ENCODE measurements at regions not wholly inside any gene's neighbourhood (a gene's known extent, or its start where the extent isn't known, plus 50 kb on each side); places are given as distances from the start of the nearest gene placed in this dataset.
"Not testable (repeated sequence)": the region's sequence is repeated elsewhere in the genome, so short reads cannot be mapped to it uniquely, and the experiment has no call there.

DNA sequence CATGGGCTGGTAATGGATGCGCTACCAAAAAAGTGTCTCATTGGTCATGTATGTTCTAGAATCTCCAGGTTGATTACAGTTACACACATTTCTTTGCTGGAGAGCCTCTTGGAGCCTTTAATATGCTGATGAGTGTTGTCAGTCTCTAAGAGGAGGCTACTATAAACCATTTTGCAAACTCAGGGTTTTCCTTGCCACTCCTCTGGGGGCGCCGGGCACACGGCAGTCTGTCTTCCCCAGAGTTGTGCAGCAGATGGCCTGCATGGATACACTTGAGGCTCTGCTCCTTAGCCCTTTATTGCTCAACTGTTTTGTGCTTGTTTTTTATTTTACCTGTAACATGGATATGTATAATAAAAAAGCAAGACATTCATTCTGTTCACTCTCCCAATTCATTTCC is 196.5 kb downstream of the ACTR3B start:
- no peak overlapping the region for H3K27ac ChIP-seq (replicated peaks)
- no peaks in the 10 kb centered on the region for H3K4me1 ChIP-seq
- H3K4me3 ChIP-seq: no peak overlapping the region
- no peaks in the 10 kb centered on the region for H3K36me3 ChIP-seq
- H3K27me3 ChIP-seq (ENCODE audit: low read depth): peaks cover 14% of the 10 kb centered on the region
- TF ChIP-seq, protein P1, sequence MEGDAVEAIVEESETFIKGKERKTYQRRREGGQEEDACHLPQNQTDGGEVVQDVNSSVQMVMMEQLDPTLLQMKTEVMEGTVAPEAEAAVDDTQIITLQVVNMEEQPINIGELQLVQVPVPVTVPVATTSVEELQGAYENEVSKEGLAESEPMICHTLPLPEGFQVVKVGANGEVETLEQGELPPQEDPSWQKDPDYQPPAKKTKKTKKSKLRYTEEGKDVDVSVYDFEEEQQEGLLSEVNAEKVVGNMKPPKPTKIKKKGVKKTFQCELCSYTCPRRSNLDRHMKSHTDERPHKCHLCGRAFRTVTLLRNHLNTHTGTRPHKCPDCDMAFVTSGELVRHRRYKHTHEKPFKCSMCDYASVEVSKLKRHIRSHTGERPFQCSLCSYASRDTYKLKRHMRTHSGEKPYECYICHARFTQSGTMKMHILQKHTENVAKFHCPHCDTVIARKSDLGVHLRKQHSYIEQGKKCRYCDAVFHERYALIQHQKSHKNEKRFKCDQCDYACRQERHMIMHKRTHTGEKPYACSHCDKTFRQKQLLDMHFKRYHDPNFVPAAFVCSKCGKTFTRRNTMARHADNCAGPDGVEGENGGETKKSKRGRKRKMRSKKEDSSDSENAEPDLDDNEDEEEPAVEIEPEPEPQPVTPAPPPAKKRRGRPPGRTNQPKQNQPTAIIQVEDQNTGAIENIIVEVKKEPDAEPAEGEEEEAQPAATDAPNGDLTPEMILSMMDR (IDR thresholded peaks at IDR 0.05; ENCODE audit: borderline replicate concordance): no peak
- intact Hi-C loops (cut with micrococcal nuclease): no loop called here
- DNase-seq: no peak
- peaks cover 9% of the 10 kb centered on the region for H3K9me3 ChIP-seq (replicated peaks)

DNA sequence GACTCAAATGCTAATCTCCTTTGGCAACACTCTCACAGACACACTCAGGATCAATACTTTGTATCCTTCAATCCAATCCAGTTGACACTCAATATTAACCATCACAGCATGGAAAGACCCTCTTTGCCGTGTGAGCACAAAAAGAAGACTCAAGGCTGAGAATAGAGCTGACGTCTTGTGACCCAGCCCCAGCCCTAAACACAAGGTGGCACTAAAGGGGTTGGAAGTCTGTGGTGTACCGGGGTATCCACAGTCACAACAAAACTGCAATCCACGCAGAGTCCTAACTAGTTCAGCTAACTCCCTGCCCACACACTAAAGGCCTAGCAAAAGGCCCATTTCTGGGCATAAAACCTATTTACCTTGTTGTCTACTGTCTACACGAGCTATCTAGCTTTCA is 200.1 kb downstream of the ACTR3B start:
- H3K4me3 ChIP-seq: no peak overlapping the region
- intact Hi-C loops (cut with micrococcal nuclease): no loop called here
- TF ChIP-seq, protein P1 (IDR thresholded peaks at IDR 0.05; ENCODE audit: borderline replicate concordance): no peak
- H3K27me3 ChIP-seq (ENCODE audit: low read depth): peaks cover 11% of the 10 kb centered on the region
- H3K36me3 ChIP-seq: no peaks in the 10 kb centered on the region
- H3K27ac ChIP-seq (replicated peaks): no peak overlapping the region
- H3K9me3 ChIP-seq (replicated peaks): peaks cover 25% of the 10 kb centered on the region
- H3K4me1 ChIP-seq: no peaks in the 10 kb centered on the region
- no peak for DNase-seq

DNA sequence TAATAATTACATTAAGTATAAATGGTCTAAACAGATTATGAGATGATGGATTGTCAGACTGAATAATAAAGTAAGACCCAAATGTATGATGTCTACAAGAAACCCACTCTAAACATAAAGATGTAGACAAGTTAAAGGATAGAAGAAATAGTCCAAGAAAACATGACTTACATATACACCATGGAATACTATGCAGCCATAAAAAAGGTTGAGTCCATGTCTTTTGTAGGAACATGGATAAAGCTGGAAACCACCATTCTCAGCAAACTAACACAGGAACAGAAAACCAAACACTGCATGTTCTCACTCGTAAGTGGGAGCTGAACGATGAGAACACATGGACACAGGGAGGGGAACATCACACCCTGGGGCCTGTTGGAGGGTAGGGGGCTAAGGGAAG is 202.2 kb downstream of the ACTR3B start:
- H3K4me1 ChIP-seq; H3K4me3 ChIP-seq; DNase-seq; intact Hi-C loops (cut with micrococcal nuclease); H3K27ac ChIP-seq (replicated peaks); H3K36me3 ChIP-seq: not testable (repeated sequence)
- Histone ChIP-seq H3K9me3 (replicated peaks) (peaks cover 25% of the 10 kb centered on the region), H3K27me3 (ENCODE audit: low read depth) (peaks cover 11% of the 10 kb centered on the region)

DNA sequence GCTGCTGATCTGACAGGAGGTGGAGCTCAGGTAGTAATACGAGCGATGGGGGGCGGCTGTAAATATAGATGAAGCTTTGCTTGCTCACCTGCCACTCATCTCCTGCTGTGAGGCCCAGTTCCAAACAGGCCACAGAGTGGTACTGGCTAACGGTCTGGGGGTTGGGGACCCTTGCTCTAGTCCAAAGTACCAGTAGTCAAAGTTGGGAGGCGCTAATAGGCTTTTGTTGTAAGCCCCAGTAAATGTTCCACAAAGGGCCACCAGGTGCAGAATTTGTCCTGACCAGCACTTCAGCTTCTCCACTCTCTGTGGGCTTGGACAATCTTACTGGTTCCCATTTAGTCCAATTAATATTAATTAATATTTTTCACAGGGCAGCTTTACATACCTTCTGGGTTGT is 206.6 kb downstream of the ACTR3B start:
- DNase-seq: no peak
- Histone ChIP-seq H3K27me3 (ENCODE audit: low read depth) (no peaks in the 10 kb centered on the region), H3K4me1 (no peaks in the 10 kb centered on the region), H3K4me3 (no peak overlapping the region), H3K27ac (replicated peaks) (no peak overlapping the region), H3K36me3 (no peaks in the 10 kb centered on the region), H3K9me3 (replicated peaks) (peaks cover 41% of the 10 kb centered on the region)
- intact Hi-C loops (cut with micrococcal nuclease): no loop called here
- TF ChIP-seq, protein P1 (IDR thresholded peaks at IDR 0.05; ENCODE audit: borderline replicate concordance): no peak

DNA sequence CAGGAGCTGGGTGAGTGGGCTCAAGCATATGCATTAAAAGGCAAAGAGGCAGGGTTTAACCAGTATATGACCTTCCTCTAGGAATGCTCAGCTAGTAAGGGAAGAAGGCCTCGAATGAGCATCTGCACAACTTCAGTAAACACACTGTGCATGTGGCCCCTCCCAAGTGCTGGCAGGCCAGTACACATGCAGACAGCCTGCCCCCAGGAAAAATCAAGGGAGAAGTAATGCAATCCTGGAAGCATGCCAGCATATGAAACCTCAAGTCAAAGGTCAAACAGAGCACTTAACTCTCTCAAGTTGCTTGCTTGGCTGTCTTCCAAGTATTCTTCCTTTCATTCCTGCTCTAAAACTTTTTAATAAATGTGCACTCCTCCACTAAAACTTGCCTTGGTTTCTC is 208.4 kb downstream of the ACTR3B start:
- H3K4me3 ChIP-seq: no peak overlapping the region
- no peak for DNase-seq
- no peak overlapping the region for H3K27ac ChIP-seq (replicated peaks)
- peaks cover 28% of the 10 kb centered on the region for H3K9me3 ChIP-seq (replicated peaks)
- H3K27me3 ChIP-seq (ENCODE audit: low read depth): no peaks in the 10 kb centered on the region
- intact Hi-C loops (cut with micrococcal nuclease): no loop called here
- no peaks in the 10 kb centered on the region for H3K4me1 ChIP-seq
- TF ChIP-seq, protein P1 (IDR thresholded peaks at IDR 0.05; ENCODE audit: borderline replicate concordance): no peak
- H3K36me3 ChIP-seq: no peaks in the 10 kb centered on the region

DNA sequence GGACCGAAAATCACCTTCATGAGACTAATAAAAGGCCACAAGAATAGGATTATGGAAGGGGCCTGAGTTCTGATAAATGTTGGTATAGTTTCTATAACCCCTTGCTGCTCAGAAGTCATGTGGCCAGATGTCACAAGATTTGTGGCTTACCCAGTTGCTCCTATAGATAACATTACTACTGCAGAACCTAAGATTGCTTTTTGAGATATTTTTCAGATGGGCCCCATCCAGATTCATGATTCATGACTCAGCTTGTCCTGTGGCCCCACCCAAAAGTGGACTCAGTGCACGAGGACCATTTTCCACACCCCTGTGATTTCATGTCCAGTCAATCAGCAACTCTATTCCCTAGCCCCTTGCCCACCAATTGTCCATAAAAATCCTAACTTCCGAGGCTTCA is 209.0 kb downstream of the ACTR3B start:
- no peak overlapping the region for H3K4me3 ChIP-seq
- intact Hi-C loops (cut with micrococcal nuclease): no loop called here
- no peak overlapping the region for H3K27ac ChIP-seq (replicated peaks)
- no peaks in the 10 kb centered on the region for H3K36me3 ChIP-seq
- TF ChIP-seq, protein P1 (IDR thresholded peaks at IDR 0.05; ENCODE audit: borderline replicate concordance): no peak
- no peak for DNase-seq
- peaks cover 28% of the 10 kb centered on the region for H3K9me3 ChIP-seq (replicated peaks)
- H3K4me1 ChIP-seq: no peaks in the 10 kb centered on the region
- no peaks in the 10 kb centered on the region for H3K27me3 ChIP-seq (ENCODE audit: low read depth)
